ENCODE measurements at regions not wholly inside any gene's neighbourhood (a gene's known extent, or its start where the extent isn't known, plus 50 kb on each side); places are given as distances from the start of the nearest gene placed in this dataset.

DNA sequence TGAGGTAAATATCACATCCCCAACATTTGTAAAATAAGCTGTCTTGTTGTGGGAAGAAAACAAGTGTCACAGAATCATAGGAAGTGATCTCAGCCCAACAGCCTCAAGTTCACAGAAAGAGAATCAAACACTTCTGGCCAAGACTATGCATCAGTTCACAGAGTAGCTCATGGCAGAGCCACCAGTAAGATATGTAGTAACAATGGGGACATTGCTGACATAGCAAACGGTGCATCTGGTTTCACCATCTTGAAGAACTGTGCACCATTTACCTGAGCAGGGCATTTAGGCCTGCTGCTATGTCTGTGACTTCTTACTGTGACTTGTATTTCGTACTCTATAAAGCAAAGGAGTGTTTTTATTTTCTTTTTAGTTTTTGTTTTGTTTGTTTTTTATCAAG lies 585.3 kb upstream of the FAT3 start:
- no peak overlapping the region for H3K27ac ChIP-seq (ENCODE audit: low read depth, low read length)
- no peak overlapping the region for H3K4me3 ChIP-seq (ENCODE audit: low read depth in 1 of 5, low read length in 5 of 5)
- H3K9ac ChIP-seq (ENCODE audit: low read length in 5 of 5), result no peak overlapping the region
- no peaks in the 10 kb centered on the region for H3K4me1 ChIP-seq (ENCODE audit: control insufficient read depth in 5 of 5, insufficient read depth in 5 of 5, low read length in 5 of 5)
- no peaks in the 10 kb centered on the region for H3K27me3 ChIP-seq (ENCODE audit: control insufficient read depth in 5 of 5, insufficient read depth in 4 of 5, low read length in 5 of 5)
- no peaks in the 10 kb centered on the region for H3K9me3 ChIP-seq (ENCODE audit: control insufficient read depth in 5 of 5, low read length in 5 of 5)
- no peaks in the 10 kb centered on the region for H3K36me3 ChIP-seq (ENCODE audit: control insufficient read depth in 5 of 5, insufficient read depth in 5 of 5, low read length in 5 of 5)

DNA sequence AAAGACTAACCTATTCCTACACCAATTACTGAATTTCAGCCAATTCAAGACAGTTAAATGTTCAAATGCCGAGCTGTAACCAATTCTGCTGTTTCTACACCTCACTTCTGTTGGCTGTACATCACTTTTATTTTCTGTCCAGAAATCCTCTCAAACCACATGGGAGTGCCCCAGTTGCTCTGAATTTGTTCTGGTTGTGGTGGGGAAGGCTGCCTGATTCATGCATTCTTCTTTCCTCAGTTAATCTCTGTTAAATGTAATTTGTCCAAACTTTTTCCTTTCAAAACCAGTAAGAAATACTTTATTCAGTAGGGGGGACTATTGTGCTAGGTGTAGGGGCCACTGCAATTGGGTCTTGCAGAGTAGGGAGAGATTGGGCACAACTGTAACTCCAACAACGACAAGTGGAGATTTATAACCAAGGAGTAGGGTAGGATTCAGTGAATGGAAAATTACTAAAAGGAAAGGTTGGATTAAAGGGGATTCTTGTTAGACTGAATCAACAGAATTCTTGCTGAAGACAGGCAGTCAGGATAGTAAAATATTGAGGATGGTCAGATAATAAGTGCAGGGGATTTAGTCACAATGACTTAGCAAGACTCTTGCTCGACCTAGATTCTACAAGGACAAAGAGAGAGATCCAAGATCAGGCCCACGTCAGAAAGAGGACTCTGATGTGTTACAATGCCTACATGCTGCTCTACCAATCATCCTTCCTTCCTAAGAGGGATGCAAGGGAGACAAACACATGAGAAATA lies 593.5 kb upstream of the FAT3 start:
- Histone ChIP-seq H3K4me1 (ENCODE audit: control insufficient read depth in 5 of 5, insufficient read depth in 5 of 5, low read length in 5 of 5) (no peaks in the 10 kb centered on the region), H3K9ac (ENCODE audit: low read length in 5 of 5) (no peak overlapping the region), H3K4me3 (ENCODE audit: low read depth in 1 of 5, low read length in 5 of 5) (no peak overlapping the region), H3K27ac (ENCODE audit: low read depth, low read length) (no peak overlapping the region), H3K9me3 (ENCODE audit: control insufficient read depth in 5 of 5, low read length in 5 of 5) (no peaks in the 10 kb centered on the region), H3K27me3 (ENCODE audit: control insufficient read depth in 5 of 5, insufficient read depth in 4 of 5, low read length in 5 of 5) (no peaks in the 10 kb centered on the region), H3K36me3 (ENCODE audit: control insufficient read depth in 5 of 5, insufficient read depth in 5 of 5, low read length in 5 of 5) (no peaks in the 10 kb centered on the region)

DNA sequence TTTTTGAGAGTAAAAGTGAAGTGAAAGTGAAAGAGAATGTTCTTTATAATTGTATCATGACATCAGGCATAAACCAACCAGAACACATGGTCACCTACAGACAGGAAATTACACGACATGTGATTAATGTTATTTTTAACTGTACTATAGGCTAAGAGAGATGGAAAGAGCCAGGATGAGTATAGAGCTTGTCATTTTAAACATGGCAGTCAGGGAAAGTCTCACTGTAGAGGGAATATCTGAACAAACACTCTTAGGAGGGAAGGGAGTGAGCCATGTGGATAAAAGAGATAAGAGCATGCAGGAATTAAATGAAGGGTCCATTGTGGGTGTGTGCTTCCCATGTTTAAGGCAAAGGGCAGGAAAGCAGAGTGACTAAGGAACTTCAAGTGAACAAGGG lies 599.1 kb upstream of the FAT3 start:
- Histone ChIP-seq H3K4me3 (ENCODE audit: low read depth in 1 of 5, low read length in 5 of 5) (no peak overlapping the region), H3K27me3 (ENCODE audit: control insufficient read depth in 5 of 5, insufficient read depth in 4 of 5, low read length in 5 of 5) (no peaks in the 10 kb centered on the region), H3K36me3 (ENCODE audit: control insufficient read depth in 5 of 5, insufficient read depth in 5 of 5, low read length in 5 of 5) (no peaks in the 10 kb centered on the region), H3K27ac (ENCODE audit: low read depth, low read length) (no peak overlapping the region), H3K4me1 (ENCODE audit: control insufficient read depth in 5 of 5, insufficient read depth in 5 of 5, low read length in 5 of 5) (no peaks in the 10 kb centered on the region), H3K9ac (ENCODE audit: low read length in 5 of 5) (no peak overlapping the region), H3K9me3 (ENCODE audit: control insufficient read depth in 5 of 5, low read length in 5 of 5) (peaks cover 0 to 4% (median 0%) of the 10 kb centered on the region in 5 donors)

DNA sequence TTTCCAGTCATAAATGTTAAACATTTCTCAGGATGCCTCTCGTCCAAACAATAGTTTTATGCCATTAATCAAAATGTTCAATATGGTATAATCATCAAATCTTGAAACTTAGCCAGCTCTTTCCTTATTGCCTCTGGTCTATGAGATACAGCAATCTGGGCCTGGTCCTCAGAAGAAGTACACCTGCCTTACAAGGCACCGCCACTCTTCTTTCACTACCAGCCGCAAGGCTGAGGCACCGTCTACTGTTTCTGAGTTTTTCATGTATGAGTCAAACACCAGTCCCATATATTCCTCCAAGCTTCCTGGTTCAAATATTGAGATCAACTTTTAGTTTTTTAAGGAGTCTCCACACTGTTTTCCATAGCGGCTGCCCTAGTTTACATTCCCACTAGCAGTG lies 600.6 kb upstream of the FAT3 start:
- H3K4me3 ChIP-seq (ENCODE audit: low read depth in 1 of 5, low read length in 5 of 5), result no peak overlapping the region
- no peak overlapping the region for H3K27ac ChIP-seq (ENCODE audit: low read depth, low read length)
- H3K27me3 ChIP-seq (ENCODE audit: control insufficient read depth in 5 of 5, insufficient read depth in 4 of 5, low read length in 5 of 5), result no peaks in the 10 kb centered on the region
- no peaks in the 10 kb centered on the region for H3K4me1 ChIP-seq (ENCODE audit: control insufficient read depth in 5 of 5, insufficient read depth in 5 of 5, low read length in 5 of 5)
- no peak overlapping the region for H3K9ac ChIP-seq (ENCODE audit: low read length in 5 of 5)
- H3K9me3 ChIP-seq (ENCODE audit: control insufficient read depth in 5 of 5, low read length in 5 of 5), result peaks cover 0 to 4% (median 0%) of the 10 kb centered on the region in 5 donors
- H3K36me3 ChIP-seq (ENCODE audit: control insufficient read depth in 5 of 5, insufficient read depth in 5 of 5, low read length in 5 of 5), result no peaks in the 10 kb centered on the region

DNA sequence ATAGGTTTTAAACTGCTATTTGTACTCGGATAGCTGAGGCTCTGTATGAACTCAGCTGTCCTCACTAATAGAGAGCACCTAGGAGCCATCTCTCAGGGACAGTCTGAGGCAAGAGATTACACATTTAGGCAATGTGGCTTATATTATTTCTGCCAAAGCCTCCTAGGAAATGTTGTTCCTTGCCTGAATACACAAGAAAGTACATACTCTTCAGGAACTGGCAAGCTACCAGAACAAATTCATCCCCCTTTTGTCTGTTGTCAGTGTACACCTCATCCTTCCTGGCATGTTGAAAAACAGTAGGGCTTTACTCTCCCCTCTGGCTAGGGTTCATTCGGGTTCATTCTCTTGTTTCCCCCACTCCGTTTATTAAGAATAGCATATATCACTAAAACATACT lies 615.9 kb upstream of the FAT3 start:
- H3K9me3 ChIP-seq (ENCODE audit: control insufficient read depth in 5 of 5, low read length in 5 of 5), result no peaks in the 10 kb centered on the region
- no peaks in the 10 kb centered on the region for H3K4me1 ChIP-seq (ENCODE audit: control insufficient read depth in 5 of 5, insufficient read depth in 5 of 5, low read length in 5 of 5)
- H3K36me3 ChIP-seq (ENCODE audit: control insufficient read depth in 5 of 5, insufficient read depth in 5 of 5, low read length in 5 of 5), result no peaks in the 10 kb centered on the region
- H3K27ac ChIP-seq (ENCODE audit: low read depth, low read length), result no peak overlapping the region
- H3K4me3 ChIP-seq (ENCODE audit: low read depth in 1 of 5, low read length in 5 of 5), result no peak overlapping the region
- no peaks in the 10 kb centered on the region for H3K27me3 ChIP-seq (ENCODE audit: control insufficient read depth in 5 of 5, insufficient read depth in 4 of 5, low read length in 5 of 5)
- H3K9ac ChIP-seq (ENCODE audit: low read length in 5 of 5), result no peak overlapping the region

DNA sequence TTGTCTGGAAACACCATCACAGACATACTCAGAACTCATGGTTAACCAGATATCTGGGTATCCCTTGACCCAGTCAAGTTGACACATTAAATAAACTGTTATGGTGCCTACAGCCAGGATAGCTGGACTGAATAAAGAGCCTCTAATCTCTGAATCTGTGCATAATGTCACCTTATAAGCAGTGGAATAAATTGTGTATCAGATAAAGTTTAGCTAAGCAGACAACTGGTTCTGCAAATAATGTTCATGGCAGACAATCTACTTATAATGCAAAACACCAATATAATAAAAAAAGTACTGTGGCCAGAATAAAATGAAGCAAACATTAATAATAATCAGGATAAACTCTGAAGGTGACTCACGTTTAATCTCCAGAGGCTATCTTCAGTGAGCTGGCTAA lies 628.5 kb upstream of the FAT3 start:
- Histone ChIP-seq H3K4me1 (ENCODE audit: control insufficient read depth in 5 of 5, insufficient read depth in 5 of 5, low read length in 5 of 5) (no peaks in the 10 kb centered on the region), H3K27me3 (ENCODE audit: control insufficient read depth in 5 of 5, insufficient read depth in 4 of 5, low read length in 5 of 5) (peaks cover 0 to 3% (median 0%) of the 10 kb centered on the region in 5 donors), H3K27ac (ENCODE audit: low read depth, low read length) (no peak overlapping the region), H3K9ac (ENCODE audit: low read length in 5 of 5) (no peak overlapping the region), H3K36me3 (ENCODE audit: control insufficient read depth in 5 of 5, insufficient read depth in 5 of 5, low read length in 5 of 5) (no peaks in the 10 kb centered on the region), H3K4me3 (ENCODE audit: low read depth in 1 of 5, low read length in 5 of 5) (no peak overlapping the region), H3K9me3 (ENCODE audit: control insufficient read depth in 5 of 5, low read length in 5 of 5) (peaks cover 0 to 24% (median 11%) of the 10 kb centered on the region in 5 donors)

DNA sequence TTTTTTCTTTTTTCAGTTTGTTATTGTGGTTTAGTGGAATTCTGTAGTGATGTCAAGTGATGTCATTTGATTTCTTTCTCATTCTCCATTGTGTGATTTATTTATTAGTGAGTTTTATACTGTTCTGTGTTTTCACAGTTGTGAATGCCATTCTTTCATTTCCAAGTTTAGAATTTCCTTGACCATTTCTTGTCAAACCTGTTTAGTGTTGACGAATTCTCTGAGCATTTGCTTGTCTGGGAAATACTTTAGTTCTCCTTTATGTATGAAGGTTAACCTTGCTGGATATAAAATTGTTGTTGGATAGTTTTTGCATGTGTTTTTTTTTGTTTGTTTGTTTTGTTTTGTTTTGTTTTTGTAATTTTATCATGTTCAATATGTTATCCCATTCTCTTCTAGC lies 633.6 kb upstream of the FAT3 start:
- Histone ChIP-seq H3K4me3 (ENCODE audit: low read depth in 1 of 5, low read length in 5 of 5) (no peak overlapping the region), H3K9ac (ENCODE audit: low read length in 5 of 5) (no peak overlapping the region), H3K9me3 (ENCODE audit: control insufficient read depth in 5 of 5, low read length in 5 of 5) (peaks cover 0 to 20% (median 11%) of the 10 kb centered on the region in 5 donors), H3K4me1 (ENCODE audit: control insufficient read depth in 5 of 5, insufficient read depth in 5 of 5, low read length in 5 of 5) (no peaks in the 10 kb centered on the region), H3K27me3 (ENCODE audit: control insufficient read depth in 5 of 5, insufficient read depth in 4 of 5, low read length in 5 of 5) (peaks cover 0 to 3% (median 0%) of the 10 kb centered on the region in 5 donors), H3K36me3 (ENCODE audit: control insufficient read depth in 5 of 5, insufficient read depth in 5 of 5, low read length in 5 of 5) (no peaks in the 10 kb centered on the region), H3K27ac (ENCODE audit: low read depth, low read length) (no peak overlapping the region)

DNA sequence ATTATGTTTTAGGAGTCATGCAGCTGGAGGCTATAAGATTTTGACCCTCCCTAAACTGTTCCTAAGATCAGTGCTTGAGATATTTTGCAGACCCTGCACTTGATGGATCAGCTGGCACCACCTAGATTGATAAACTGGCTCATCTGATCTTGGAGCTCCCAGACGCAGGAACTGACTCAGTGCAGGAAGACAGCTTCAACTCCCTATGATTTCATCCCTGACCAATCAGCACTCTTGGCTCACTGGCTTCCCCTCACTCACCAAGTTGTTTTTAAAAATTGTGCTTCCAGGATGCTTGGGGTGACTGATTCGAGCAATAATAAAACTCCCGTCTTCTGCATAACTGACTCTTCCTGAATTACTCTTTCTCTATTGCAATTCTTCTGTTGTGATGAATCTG lies 637.5 kb upstream of the FAT3 start:
- Histone ChIP-seq H3K27ac (ENCODE audit: low read depth, low read length) (no peak overlapping the region), H3K27me3 (ENCODE audit: control insufficient read depth in 5 of 5, insufficient read depth in 4 of 5, low read length in 5 of 5) (no peaks in the 10 kb centered on the region), H3K36me3 (ENCODE audit: control insufficient read depth in 5 of 5, insufficient read depth in 5 of 5, low read length in 5 of 5) (no peaks in the 10 kb centered on the region), H3K4me1 (ENCODE audit: control insufficient read depth in 5 of 5, insufficient read depth in 5 of 5, low read length in 5 of 5) (no peaks in the 10 kb centered on the region), H3K9ac (ENCODE audit: low read length in 5 of 5) (no peak overlapping the region), H3K9me3 (ENCODE audit: control insufficient read depth in 5 of 5, low read length in 5 of 5) (peaks cover 0 to 7% (median 5%) of the 10 kb centered on the region in 5 donors), H3K4me3 (ENCODE audit: low read depth in 1 of 5, low read length in 5 of 5) (no peak overlapping the region)

DNA sequence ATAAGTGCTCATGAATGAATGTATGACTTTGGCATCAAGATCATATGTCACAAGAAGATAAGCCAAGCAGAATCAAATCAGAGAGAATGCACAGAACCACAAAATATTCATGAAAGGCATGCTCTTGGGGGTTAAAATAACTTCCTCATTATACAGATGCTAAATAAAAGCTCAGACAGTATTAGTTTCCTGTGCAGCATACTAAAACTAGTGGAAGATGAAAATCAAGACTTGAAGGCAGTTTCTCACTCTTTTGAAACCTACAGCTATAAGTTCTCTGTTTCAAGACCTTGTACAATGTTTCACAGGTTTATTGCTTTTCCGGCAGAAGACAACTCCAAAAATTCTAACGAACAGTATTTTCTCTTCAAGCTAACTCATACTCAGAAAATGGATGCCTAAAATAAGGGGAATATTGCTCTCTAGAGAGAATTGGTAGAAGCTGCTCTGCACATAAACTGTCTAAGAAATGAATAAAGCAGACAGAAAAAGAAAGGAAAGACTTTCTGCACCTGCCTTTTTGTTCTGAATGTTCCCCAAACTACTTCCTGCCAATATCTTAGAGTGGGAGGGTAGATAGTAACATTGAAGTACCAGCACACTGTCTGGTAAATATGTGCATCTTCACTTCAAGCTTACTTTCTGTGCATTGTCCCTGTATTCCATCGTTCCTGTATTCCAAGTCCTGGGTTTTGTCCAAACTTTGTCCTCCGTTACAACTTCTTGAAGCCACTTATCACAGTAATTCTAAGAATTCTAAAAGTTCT lies 639.4 kb upstream of the FAT3 start:
- H3K9ac ChIP-seq (ENCODE audit: low read length in 5 of 5), result no peak overlapping the region
- no peaks in the 10 kb centered on the region for H3K36me3 ChIP-seq (ENCODE audit: control insufficient read depth in 5 of 5, insufficient read depth in 5 of 5, low read length in 5 of 5)
- no peaks in the 10 kb centered on the region for H3K4me1 ChIP-seq (ENCODE audit: control insufficient read depth in 5 of 5, insufficient read depth in 5 of 5, low read length in 5 of 5)
- H3K4me3 ChIP-seq (ENCODE audit: low read depth in 1 of 5, low read length in 5 of 5), result no peak overlapping the region
- H3K27me3 ChIP-seq (ENCODE audit: control insufficient read depth in 5 of 5, insufficient read depth in 4 of 5, low read length in 5 of 5), result no peaks in the 10 kb centered on the region
- H3K9me3 ChIP-seq (ENCODE audit: control insufficient read depth in 5 of 5, low read length in 5 of 5), result peaks cover 0 to 6% (median 0%) of the 10 kb centered on the region in 5 donors
- no peak overlapping the region for H3K27ac ChIP-seq (ENCODE audit: low read depth, low read length)

DNA sequence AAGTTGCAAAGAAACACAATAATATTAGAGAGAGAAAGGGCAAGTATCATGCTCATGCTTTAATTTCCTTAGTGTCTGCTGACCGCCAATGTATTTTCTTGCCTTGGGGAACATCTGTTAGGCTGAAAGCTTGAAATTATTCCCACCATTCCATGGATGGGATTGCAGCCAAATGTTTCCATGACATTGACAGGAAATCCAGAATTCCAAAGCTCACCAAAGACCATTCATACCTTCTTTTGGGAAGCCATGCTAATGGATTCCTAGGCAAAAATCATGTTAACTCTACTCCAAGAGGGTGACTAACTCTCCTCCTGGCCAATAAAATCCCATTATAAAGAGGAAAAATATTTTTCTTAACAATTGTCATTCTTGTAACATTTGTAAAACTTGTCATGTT lies 661.4 kb upstream of the FAT3 start:
- no peak overlapping the region for H3K27ac ChIP-seq (ENCODE audit: low read depth, low read length)
- H3K9me3 ChIP-seq (ENCODE audit: control insufficient read depth in 5 of 5, low read length in 5 of 5), result peaks cover 0 to 5% (median 0%) of the 10 kb centered on the region in 5 donors
- no peaks in the 10 kb centered on the region for H3K4me1 ChIP-seq (ENCODE audit: control insufficient read depth in 5 of 5, insufficient read depth in 5 of 5, low read length in 5 of 5)
- no peak overlapping the region for H3K4me3 ChIP-seq (ENCODE audit: low read depth in 1 of 5, low read length in 5 of 5)
- no peaks in the 10 kb centered on the region for H3K27me3 ChIP-seq (ENCODE audit: control insufficient read depth in 5 of 5, insufficient read depth in 4 of 5, low read length in 5 of 5)
- no peak overlapping the region for H3K9ac ChIP-seq (ENCODE audit: low read length in 5 of 5)
- H3K36me3 ChIP-seq (ENCODE audit: control insufficient read depth in 5 of 5, insufficient read depth in 5 of 5, low read length in 5 of 5), result no peaks in the 10 kb centered on the region
